NCI-H128 (cell line): ENCODE measurements at regions not wholly inside any gene's neighbourhood (a gene's known extent, or its start where the extent isn't known, plus 50 kb on each side); places are given as distances from the start of the nearest gene placed in this dataset.
"Not testable (repeated sequence)": the region's sequence is repeated elsewhere in the genome, so short reads cannot be mapped to it uniquely, and the experiment has no call there.

Source experiments
- DNase-seq: peaks from one replicate; lab custom pipeline; 2025; ENCODE audit not compliant: unreplicated experiment; lab: John Stamatoyannopoulos, UW

DNA sequence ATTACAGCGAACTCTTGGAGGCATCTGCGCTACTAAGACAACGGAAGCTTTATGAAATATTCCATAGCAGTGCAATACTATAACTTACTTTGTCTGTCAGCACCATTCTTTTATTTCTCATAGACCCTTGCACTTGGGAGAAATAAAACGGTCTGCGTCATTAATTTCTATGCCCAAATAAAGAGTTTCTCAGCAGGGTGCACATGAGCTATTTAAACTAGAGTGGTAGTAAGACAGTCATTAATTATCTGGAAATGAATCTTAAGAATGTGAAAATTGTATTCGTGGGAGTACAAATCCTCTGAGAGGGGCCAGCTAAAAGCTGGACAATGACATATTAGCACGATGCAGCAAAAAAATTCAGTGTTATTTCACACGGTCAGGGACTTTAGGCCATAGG lies 903.4 kb upstream of the FOXG1 start:
- DNase-seq: no peak

DNA sequence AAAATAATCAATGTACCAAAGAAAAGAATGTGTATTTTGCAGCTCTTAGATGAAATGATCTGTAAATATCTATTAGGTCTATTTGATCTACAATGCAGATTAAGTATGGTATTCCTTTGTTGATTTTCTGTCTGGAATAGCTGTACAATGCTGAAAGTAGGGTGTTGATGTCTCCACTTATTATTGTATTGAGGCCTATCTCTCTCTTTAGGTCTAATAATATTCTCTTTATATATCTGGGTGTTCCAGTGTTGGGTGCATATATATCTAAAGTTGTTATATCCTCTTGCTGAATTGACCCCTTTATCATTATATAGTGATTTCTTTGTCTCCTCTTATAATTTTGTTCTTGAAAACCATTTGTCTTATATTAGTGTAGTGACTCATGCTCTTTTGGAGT lies 885.5 kb upstream of the FOXG1 start:
- DNase-seq: no peak

DNA sequence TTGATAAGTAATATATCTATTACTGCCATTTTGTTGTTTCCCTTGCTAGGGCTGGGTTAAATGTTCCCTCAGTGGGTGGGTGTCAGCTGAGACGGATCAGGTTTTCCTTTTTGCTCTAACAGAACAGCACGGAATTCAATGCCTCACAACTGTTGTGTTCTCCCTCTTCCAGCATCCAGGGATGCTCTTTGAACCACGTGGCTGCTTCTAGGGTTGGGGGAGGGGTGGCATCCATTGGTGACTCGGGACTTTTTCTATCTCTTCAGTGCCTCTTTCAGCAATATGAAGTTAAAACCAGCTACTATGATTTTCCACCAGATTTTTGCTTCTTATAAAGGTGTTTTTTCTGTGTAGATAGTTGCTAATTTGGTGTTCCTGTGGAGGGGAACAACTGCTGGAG lies 884.9 kb upstream of the FOXG1 start:
- DNase-seq: no peak

DNA sequence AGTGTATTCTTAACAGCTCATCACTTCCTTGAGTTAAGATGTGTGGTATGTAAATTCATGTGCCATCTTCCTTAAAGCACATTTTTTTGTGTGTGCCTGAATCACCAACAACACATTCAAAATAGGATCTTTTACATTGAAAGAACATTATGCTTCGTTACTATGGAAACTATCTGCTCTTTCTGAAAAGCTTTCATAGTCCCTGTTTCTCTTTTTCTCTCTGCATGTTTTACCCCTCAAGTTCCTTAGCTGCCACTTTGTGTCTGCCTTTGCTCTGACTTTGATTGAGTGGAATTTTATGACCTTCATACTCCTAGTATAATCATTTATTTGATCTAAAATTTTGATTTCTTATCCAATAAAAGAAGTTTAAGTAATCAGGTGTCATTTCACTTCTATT lies 880.3 kb upstream of the FOXG1 start:
- DNase-seq: no peak

DNA sequence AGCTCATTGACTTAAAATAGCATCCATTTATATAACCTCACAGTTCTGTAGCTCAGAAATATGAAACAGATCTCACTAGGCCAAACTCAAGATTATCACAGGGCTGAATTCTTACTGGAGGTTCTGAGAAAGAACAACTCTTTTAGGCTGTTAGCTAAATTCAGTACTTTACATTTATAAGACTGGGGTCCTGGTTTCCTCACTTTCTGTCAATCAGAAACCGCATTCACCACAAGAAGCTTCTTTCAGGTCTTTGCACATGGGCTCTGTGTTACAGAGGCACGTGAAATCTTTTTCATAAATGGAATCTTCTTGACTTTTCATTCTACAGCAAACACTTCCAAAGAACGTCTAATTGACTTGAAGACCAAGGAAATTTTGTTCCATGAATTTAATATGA lies 876.3 kb upstream of the FOXG1 start:
- DNase-seq: no peak

DNA sequence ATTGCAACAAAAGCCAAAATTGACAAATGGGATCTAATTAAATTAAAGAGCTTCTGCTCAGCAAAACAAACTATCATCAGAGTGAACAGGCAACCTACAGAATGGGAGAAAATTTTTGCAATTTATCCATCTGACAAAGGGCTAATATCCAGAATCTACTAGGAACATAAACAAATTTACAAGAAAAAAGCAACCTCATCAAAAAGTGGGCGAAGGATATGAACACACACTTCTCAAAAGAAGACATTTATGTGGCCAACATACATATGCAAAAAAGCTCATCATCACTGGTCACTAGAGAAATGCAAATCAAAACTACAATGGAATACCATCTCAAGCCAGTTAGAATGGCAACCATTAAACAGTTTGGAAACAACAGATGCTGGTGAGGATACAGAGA lies 858.1 kb upstream of the FOXG1 start:
- not testable (repeated sequence) for DNase-seq

DNA sequence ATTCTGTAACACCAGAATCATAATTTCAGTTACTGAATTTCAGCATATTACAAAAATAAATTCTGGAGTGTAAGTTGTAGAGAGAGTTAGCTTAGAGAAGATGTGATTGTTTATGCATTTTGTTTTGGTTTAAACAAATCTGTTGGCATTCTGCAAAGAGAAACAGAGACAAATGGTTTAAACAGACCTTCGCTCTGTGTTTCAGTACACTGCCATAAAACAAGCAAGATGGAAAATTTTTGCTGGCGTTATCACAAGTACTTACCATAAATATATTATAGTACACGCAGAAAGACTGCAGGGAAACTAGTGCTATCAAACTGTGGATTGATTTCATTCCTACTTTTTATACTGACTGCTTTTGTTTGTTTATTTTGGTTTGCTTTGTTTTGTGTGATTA lies 850.3 kb upstream of the FOXG1 start:
- DNase-seq: no peak

DNA sequence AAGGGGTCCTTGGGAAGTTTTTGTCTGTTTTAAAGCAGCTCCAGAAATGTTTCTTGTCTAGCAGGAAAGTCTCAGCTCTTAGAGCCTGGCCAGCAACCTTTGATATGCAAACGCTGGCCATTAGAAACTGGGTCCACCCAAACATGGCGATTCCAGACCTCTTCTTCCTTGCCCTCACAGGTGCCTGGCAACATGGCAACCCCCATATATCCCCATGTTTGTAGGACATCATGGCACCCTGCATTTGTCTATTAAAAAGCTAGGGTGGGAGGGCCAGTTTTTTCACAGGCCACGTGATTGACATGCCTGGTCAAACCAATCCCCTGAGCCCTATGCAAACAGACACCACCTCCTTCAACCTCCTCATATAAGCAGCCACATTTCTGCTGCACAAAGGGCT lies 848.7 kb upstream of the FOXG1 start:
- no peak for DNase-seq

DNA sequence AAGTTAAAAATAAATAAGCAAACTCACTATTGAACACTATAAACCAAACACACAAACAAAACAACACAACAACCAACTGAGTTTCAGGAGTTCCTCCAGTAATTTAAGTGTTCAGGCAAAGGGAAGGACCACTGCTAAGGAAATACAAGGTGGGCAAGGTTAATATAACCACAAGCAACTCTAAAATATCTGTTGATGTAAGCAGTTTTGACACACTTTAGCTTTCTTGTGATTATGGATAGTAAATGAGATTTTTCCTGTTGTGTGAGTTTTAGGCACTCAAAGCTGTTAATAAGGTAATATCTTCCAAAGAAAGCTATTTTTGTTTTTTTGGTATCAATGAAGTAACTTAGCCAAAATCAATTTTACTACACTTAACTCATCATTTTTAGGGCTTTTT lies 839.1 kb upstream of the FOXG1 start:
- DNase-seq: no peak

DNA sequence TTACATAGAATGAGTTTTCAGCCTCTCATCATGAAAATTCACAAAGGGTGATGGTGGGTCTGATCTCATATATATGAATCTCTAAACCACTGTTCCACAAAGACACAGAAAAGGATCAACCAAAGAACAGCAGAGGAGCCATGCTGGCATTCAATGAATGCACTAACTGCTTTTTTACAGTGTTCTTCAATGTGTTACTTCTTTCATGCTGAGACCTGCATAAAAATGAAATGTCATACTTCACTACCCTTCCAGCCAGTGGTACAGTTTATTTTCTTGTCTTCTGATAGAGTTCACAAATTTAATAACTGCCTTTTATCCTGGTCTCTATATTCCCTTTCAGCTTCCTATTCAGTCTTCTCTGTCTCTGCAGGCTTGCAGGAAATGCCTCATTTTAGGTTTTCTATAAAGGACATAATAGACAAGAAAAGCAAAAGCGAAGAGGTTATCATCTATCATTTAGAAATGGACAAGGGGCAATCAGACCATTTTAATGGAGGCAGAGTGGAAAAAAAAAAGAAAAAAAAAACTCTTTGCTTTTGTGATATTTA lies 836.7 kb upstream of the FOXG1 start:
- DNase-seq: no peak

DNA sequence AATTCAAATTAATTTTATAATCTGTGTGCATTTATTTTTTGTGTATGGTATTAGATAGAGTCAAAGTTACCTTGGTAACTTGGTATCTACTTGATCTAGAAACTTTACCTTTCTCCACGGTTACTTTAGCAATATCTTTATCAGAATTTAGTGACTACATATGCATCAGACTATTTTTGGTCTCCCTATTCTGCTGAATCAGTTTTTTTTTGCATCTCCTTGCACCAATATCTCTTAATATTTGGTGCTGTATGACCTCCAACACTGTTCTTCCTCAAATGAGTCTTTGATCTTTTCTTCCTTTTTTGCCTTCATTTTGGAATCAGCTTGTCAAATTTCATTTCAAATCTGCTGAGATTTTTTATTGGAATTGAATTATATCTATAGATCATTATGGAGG lies 828.2 kb upstream of the FOXG1 start:
- no peak for DNase-seq

DNA sequence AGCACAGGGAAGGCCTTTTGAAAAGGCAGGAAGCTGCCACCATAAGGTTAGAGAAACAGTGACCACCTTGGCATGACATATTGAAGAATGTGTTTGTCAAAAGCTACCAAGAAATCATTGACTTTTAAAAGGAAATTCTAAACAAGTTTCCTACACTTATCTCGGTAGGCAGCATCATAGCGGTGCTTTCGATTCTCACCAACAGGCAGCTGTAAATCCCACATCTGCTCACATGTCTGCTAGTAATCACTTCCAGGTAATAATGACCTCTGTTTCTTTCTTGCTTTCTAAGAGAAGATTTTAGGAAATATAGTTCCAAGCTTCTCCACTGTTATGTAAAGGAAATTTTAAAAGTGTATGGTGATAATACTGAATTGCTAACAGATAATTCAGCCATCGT lies 821.1 kb upstream of the FOXG1 start:
- no peak for DNase-seq

DNA sequence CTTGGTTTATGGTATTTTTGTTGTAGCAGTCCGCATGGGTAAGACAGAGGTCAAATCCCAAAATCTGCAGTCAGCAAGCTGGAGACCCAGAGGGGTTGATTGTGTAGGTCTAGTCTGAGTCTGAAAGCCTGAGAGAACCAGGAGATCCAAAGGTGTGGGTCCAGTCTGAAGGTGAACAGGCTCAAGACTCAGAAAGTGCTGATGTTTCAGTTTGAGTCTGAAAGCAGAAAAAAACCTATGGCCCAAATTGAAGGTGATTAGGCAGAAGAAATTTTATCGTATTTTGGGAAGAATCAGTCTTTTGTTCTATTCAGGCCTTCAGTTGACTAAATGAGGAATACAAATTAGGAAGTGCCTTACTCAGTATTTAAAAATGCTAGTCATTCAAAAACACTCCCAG lies 807.8 kb upstream of the FOXG1 start:
- no peak for DNase-seq

DNA sequence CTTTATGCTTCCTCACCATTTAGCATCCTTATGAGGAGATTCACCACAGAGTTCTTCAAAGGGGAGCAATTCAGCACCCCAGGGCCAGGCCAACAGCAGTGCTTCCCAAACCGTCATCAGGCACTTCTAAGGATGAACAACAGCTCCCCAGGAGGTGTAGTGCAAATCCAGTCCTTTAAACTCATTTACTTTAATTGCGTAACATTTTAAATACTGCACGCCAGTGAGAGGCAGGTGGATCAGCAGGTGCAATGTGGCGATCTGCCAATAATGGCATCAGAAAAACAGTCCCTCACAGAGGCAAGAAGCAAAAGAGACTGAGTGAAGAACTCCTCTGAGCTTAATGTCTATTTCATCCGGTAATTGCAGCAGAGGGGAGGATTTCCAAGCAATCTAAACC lies 770.9 kb upstream of the FOXG1 start:
- peak; percentile 93 for DNase-seq

DNA sequence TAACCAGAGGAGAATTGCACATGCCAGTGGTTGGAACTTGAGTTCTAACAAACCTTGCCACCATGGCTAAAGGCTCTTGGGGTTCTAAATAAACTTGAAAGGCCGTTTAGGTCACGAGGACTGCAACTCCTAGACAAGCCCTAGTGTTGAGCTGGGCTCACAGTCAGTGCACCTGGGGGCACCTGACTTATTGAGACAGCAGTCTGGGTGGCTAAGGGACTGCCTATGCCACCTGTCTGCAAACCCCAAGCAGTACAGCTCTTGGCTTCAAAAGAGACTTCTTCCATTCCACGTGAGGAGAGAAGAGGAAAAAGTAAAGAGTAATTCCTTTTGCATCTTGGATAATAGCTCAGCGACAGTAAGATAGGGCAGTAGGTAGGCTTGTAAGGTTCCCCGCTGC lies 765.6 kb upstream of the FOXG1 start:
- no peak for DNase-seq

DNA sequence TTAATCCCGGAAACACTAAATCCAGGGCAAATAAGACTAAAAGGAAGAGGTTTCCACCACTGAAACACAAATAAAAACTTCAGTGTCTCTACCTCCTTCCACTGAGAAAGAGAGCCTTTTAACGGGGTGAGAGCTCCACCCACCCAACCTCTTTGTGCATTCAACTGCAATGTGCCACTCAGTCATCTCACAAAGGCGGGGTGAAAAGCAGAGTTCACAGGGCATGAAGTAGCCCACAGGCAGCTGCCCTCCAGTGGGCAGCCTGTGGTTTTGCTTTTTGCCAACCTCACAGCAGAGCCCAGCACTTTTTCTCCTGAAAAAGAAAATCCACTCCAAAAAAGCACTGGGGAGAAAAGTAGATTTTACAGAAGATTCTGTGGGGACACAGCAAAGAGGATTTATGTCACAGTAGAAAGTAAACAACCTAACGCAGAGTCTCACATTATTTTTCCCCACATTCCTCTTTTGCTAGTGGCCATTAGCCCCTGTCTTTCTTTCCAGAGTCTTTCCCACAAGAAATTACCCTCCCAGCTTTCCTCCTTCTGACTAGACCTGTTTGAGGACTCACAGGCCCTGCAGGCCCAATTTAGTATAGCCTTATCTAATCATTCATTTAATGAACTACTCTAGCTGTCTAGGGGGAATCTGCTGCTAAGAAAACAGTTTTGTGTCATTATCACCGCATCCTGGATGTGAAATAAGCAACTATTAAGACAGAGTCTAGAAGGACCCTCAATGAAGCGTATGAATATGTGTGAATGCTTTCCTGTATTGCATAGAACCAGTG lies 753.8 kb upstream of the FOXG1 start:
- DNase-seq: no peak

DNA sequence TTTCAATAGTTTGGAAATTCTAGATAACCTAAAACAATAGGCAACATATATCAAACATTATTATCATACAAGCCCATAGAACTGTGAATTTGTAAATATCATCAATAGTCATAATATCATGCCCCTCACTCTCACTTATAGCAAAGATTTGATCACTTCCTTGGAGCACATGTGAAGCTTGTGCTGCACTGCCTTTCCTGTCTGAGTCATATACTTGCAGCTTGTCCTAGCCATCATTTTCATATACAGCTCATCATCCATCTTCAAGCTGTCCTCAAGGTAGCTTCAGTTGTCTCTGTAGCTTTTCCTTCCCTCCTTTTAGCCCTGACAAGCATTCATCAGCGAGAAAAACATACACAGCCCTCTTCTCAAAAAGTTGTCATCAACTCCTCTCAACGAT lies 746.5 kb upstream of the FOXG1 start:
- DNase-seq: no peak

DNA sequence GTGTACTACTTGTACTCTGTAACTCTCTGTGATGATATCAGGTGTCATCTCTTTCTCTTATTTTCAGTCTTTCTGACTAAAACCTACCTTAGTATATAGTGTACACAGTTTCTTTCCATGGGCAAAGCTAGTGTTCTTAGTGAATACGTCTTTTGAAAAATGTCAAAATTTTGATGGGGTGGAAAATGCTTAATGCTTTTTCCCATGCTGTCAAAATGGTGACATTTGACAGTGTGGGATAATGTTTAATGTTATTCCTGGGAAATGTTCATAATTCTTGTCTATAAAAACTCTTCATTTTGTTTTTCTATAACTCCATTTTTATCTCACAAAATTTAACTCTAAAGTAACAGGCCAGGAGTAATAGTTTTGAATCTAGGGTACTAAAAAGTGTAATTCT lies 742.7 kb upstream of the FOXG1 start:
- no peak for DNase-seq

DNA sequence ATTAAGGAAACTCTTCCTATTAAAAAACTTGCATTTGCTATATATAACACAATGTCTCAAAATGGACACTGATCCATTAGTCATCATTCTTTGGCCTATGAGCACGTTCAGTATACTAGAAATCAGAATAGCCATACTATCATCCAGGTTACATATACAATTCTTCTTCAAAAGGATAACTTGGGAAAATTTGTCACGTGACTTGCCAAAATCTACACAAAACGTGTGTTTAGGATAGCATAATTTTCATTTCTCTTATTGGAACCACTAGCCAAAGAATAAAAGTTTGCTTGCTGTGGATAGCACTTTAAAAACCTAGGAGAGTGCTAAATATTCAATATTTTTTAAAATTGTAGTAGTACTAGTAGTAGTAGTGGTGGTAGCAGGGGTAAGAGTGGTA lies 714.3 kb upstream of the FOXG1 start:
- DNase-seq: no peak

DNA sequence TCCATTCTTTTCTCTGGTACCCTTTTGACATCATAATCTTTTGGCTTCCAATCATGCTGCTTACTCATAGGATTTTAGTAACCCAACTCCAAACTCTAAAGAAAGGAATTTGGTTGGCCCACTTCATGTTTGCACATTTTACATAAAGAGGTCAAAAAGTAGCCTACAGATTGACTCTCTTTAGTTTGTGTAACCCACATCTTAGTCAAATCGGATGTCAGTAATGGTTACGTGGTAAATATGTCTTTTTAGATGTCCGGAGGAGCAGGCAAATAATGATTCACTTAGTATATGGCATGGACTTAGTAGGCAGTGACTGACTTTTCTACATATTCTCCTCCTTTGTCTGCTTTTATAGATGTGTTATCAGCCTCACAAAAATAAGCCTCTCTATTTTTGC lies 711.6 kb upstream of the FOXG1 start:
- no peak for DNase-seq

DNA sequence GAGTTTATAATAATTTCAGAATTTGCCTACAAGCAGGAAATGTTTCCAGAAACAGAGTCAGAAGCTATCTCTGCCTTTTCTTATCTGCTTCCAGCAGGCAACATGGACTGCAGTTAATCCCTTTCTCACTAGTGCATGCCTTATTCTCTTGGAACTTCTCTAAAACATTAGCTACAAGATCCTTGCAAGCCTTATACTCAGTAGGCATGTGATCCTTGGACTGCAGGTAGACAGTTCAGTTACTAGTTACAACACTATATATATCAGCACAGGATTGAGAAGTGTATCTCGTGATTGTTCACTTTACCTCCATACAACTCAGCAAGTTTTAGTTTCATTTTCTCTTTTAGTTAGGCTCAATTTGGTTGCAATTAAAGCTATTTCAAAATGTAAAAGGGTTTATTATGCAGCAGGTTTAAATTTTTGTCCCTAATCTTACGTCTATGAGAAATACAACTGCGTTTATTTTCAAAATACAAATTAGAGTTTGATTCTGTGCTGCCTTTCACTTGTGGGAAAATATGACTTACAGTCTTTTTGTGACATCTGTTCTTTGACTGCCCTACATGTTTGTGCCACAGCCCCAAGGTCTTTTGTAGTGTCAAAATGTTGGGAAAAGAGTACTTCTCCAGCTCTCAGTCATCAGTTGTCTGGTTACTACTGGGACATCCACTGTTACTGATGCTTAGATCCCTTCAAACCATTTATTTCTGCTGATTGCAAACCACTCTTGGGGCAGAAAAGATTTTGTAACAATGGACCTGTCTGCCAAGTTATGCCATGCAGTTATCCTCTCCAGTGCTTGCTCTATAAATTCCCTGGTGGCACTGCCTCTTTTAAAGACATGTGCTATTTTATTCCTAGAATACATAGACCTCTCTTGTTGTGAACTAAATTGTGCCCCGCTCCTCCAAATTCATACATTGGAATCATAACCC lies 709.0 kb upstream of the FOXG1 start:
- DNase-seq: no peak

DNA sequence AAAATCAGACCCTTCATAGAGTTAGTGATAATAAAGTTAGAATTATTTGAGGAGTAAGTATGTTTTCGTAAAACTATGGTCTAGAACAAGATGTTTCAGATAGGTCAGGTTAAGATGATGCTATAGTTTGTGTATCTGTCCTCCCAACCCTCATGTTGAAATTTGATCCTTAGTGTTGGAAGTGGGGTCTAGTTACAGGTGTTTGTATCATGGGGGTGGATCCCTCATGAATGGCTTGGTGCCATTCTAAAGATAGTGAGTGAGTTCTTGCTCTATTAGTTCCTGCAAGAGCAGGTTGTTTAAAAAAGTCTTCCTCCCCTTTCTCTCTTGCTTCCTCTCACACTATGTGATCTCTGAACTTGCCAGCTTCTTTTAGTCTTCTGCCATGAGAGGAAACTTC lies 707.3 kb upstream of the FOXG1 start:
- no peak for DNase-seq
